Thoracic aorta (tissue), 2 donors: ENCODE measurements at regions not wholly inside any gene's neighbourhood (a gene's known extent, or its start where the extent isn't known, plus 50 kb on each side); places are given as distances from the start of the nearest gene placed in this dataset.

Experiments used
- ATAC-seq: fragments of 150-250 bp; one replicate; pipeline ENCODE4 v1.8.0; 2017; ENCODE audit warnings: low read depth; ENCODE audit not compliant: insufficient number of reproducible peaks, low FRiP score
- DNase-seq: peaks from one replicate; pipeline ENCODE4 v3.0.0-alpha.2; 2020; ENCODE audit warnings: low spot score
- H3K27ac ChIP-seq, 2 donors: fragments of 200-600 bp; sonication (generic); 1 replicate in 1 of 2; 2 replicates in 1 of 2; pipeline ENCODE4 v1.5.1; 2016; ENCODE audit warnings: mild to moderate bottlenecking in 2 of 2, moderate library complexity in 2 of 2
- H3K27me3 ChIP-seq: fragments of 200-600 bp; sonication (generic); replicated peaks from 2 replicates; pipeline ENCODE4 v1.6.0; 2016; ENCODE audit warnings: mild to moderate bottlenecking; ENCODE audit not compliant: insufficient read depth
- H3K36me3 ChIP-seq: fragments of 200-600 bp; sonication (generic); one replicate; pipeline ENCODE4 v1.5.1; 2016
- H3K4me1 ChIP-seq, 2 donors: fragments of 200-600 bp; sonication (generic); 1 replicate in 1 of 2; 2 replicates in 1 of 2; pipeline versions ENCODE4 v1.5.1 to v1.6.0; 2016; ENCODE audit warnings: low read depth in 2 of 2, mild to moderate bottlenecking in 1 of 2; ENCODE audit not compliant: control insufficient read depth in 1 of 2
- H3K4me3 ChIP-seq: fragments of 200-600 bp; sonication (generic); 2 replicates; pipeline ENCODE4 v1.5.1; 2016; ENCODE audit warnings: mild to moderate bottlenecking
- H3K9me3 ChIP-seq: fragments of 200-600 bp; sonication (generic); 2 replicates; pipeline ENCODE4 v1.5.1; 2016
- TF ChIP-seq, protein P1 (sequence below): fragments of 200-600 bp; sonication (generic); IDR thresholded peaks from one replicate; pipeline ENCODE4 v1.5.1; 2019; ENCODE audit warnings: antibody characterized with exemption

DNA sequence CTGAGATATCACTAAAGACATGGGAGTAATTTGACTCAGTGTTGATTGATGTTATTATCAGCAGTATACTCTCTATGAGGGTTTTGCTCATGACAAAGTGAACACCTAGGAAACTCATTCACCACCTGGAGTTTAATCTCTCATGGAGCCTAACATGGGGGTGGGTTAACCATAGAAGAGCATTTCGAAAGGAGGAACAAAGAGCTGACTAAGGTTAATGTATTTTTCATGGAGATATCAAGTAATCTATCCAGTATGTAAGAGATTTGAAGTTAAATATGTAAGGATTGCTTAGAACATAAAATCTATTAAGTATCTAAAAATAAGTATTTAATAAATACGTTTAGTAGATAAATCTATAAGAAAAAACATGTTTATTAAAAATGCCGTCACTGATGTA is 917.8 kb downstream of the EPHA4 start:
- TF ChIP-seq, protein P1, sequence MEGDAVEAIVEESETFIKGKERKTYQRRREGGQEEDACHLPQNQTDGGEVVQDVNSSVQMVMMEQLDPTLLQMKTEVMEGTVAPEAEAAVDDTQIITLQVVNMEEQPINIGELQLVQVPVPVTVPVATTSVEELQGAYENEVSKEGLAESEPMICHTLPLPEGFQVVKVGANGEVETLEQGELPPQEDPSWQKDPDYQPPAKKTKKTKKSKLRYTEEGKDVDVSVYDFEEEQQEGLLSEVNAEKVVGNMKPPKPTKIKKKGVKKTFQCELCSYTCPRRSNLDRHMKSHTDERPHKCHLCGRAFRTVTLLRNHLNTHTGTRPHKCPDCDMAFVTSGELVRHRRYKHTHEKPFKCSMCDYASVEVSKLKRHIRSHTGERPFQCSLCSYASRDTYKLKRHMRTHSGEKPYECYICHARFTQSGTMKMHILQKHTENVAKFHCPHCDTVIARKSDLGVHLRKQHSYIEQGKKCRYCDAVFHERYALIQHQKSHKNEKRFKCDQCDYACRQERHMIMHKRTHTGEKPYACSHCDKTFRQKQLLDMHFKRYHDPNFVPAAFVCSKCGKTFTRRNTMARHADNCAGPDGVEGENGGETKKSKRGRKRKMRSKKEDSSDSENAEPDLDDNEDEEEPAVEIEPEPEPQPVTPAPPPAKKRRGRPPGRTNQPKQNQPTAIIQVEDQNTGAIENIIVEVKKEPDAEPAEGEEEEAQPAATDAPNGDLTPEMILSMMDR, result no peak
- H3K36me3 ChIP-seq, result no peaks in the 10 kb centered on the region
- H3K4me3 ChIP-seq, result no peak overlapping the region
- H3K9me3 ChIP-seq, result no peaks in the 10 kb centered on the region
- ATAC-seq, result no peak
- no peak overlapping the region for H3K27ac ChIP-seq
- H3K27me3 ChIP-seq, result no peaks in the 10 kb centered on the region
- no peak for DNase-seq
- no peaks in the 10 kb centered on the region for H3K4me1 ChIP-seq

DNA sequence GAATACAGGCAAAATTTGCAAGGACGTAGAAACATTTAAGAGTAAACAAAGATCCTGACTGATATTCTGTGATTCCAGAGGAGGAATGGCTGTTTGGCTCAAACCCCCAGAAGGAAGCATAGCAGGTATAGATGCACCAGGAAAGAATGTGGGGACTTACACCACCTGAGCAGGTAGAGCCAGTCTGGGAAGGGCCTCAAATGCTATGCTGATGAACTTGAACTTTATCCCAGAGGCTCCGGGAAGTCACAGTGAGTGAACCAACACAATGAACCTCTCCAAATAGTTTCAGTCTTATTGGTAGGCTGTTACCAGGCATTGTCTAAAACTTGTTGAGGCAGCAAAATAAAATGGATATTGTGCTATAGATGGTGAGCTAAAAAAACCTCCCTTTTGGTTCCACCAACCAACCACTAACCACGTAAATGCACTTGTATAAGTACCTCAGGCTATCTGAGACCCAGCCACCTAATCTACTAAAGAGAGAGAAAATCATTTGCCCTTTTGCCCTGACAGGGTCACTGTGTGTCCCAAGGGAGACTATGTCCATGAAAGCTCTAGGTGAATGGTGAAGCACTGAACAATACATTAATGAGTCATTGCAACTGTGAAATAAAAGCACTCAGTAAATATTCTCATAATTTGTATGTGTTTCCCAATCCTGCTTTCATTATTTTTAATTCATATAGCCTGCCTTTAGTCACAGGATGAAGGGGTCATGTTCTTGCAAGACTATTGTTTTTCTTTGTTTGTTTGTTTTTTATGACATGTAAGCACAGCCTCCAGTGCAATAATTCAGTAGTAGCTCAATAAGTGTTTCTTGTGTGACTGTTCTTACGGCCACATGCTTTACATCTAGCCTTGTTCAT is 911.6 kb downstream of the EPHA4 start:
- H3K36me3 ChIP-seq, result no peaks in the 10 kb centered on the region
- H3K4me3 ChIP-seq, result no peak overlapping the region
- no peaks in the 10 kb centered on the region for H3K27me3 ChIP-seq
- TF ChIP-seq, protein P1, result no peak
- no peaks in the 10 kb centered on the region for H3K9me3 ChIP-seq
- DNase-seq (no peak), ATAC-seq (no peak)
- no peaks in the 10 kb centered on the region for H3K4me1 ChIP-seq
- no peak overlapping the region for H3K27ac ChIP-seq

DNA sequence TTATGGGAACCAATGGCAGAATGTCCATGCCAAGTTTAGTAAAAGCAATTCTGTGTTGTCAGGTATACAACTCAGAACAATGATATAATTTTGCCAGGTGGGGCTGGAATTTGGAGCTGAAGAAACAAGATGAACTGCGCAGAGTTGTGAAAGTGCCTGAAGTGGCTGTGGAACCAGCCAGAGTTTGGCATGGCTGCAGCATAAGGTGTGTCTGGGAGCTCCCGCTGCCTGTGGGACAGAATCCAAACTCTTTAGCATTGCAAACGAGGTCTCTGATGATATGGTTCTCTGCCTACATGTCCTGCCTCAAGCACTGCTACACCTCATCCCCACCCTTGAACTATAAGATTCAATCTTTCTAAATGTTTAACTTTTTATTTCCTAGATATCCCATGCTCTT is 909.7 kb downstream of the EPHA4 start:
- Histone ChIP-seq H3K4me3 (no peak overlapping the region), H3K9me3 (no peaks in the 10 kb centered on the region), H3K27ac (no peak overlapping the region), H3K27me3 (no peaks in the 10 kb centered on the region), H3K36me3 (no peaks in the 10 kb centered on the region), H3K4me1 (no peaks in the 10 kb centered on the region)
- DNase-seq (no peak), ATAC-seq (no peak)
- TF ChIP-seq, protein P1, result no peak

DNA sequence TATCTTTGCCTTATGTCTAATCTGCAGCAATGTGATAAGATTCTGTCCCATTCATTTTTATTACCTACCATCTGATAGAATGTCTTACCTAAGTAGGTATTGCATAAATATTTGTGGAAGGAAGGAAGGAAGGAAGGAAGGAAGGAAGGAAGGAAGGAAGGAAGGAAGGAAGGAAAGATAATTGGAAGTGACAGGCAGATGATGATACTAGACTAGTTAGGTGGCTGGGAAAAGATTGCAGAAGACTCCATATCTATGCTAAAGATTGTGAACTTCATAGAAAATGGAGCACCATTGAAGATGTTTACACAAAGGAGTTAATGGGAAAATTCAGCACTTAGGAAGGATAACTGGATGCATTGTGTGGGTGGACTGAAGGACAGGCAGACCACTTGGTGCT is 909.0 kb downstream of the EPHA4 start:
- Histone ChIP-seq H3K27ac (no peak overlapping the region), H3K36me3 (no peaks in the 10 kb centered on the region), H3K4me3 (no peak overlapping the region), H3K4me1 (no peaks in the 10 kb centered on the region), H3K27me3 (no peaks in the 10 kb centered on the region), H3K9me3 (no peaks in the 10 kb centered on the region)
- TF ChIP-seq, protein P1, result no peak
- DNase-seq (no peak), ATAC-seq (no peak)

DNA sequence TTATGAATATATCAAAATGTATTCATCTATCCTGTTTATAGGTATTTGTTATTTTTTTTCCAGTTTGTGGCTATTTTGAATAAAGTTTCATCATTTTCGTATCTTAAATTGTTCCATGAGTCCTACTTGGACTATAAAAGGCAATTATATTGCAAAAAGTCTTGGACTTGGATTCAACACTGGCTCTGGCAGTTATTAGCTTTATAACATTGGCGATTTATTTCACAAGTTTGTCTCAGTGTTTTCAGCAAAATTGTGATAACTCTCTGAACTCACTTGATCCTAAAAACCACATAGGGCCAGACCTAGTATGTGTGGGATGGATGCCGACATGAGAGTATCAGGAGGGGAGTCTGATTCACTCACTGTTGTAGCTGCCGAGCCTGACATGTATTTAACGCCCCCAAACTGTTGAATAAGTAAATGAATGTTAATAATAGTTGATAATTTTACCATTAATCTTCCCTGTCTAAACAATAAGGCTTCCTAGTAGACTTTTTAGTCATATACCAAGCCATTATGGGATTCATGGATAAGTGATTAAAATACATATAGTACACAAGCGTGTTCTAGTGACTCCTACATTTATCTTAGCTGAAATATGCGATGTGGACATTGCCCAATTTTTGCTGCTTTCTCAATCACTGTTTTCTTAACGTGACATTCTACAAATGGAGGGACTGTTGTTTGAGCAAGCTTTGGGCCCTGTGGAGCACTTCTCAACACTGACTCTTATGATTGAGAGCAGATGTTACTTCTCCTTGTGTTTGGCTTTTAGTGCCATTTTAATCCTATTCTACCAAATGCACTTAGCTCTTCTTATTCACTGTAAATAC is 907.6 kb downstream of the EPHA4 start:
- H3K4me1 ChIP-seq, result no peaks in the 10 kb centered on the region
- no peaks in the 10 kb centered on the region for H3K27me3 ChIP-seq
- no peak for ATAC-seq
- no peaks in the 10 kb centered on the region for H3K9me3 ChIP-seq
- H3K27ac ChIP-seq, result no peak overlapping the region
- DNase-seq, result no peak
- H3K4me3 ChIP-seq, result no peak overlapping the region
- TF ChIP-seq, protein P1, result no peak
- no peaks in the 10 kb centered on the region for H3K36me3 ChIP-seq
